H9 (cell line): ENCODE measurements at regions not wholly inside any gene's neighbourhood (a gene's known extent, or its start where the extent isn't known, plus 50 kb on each side); places are given as distances from the start of the nearest gene placed in this dataset.
A peak's percentile ranks its signal among the peaks of the same experiment; 100 is the strongest.

Experiments used
- DNase-seq: peaks from one replicate; pipeline ENCODE4 v3.0.0-alpha.2; 2017
- H2AFZ ChIP-seq: one replicate; pipeline ENCODE4 v1.6.1; 2013; ENCODE audit warnings: mild to moderate bottlenecking, low read length, control low read depth, moderate library complexity
- H2AK5ac ChIP-seq: 2 replicates; pipeline ENCODE4 v1.6.1; 2013; ENCODE audit warnings: low read length, control low read depth, mixed read lengths; ENCODE audit not compliant: insufficient read length
- H2BK120ac ChIP-seq: one replicate; pipeline ENCODE4 v1.6.1; 2013; ENCODE audit warnings: low read depth, mild to moderate bottlenecking, low read length, control low read depth, inconsistent platforms; ENCODE audit not compliant: poor library complexity, severe bottlenecking
- H2BK12ac ChIP-seq: 2 replicates; pipeline ENCODE4 v1.6.1; 2013; ENCODE audit warnings: low read length, control low read depth, mixed read lengths, low read depth; ENCODE audit not compliant: insufficient read length
- H2BK15ac ChIP-seq: 2 replicates; pipeline ENCODE4 v1.6.1; 2013; ENCODE audit warnings: low read depth, low read length, control low read depth
- H2BK20ac ChIP-seq: one replicate; pipeline ENCODE4 v1.6.1; 2013; ENCODE audit warnings: low read depth, mild to moderate bottlenecking, low read length, control low read depth, inconsistent platforms; ENCODE audit not compliant: poor library complexity, severe bottlenecking
- H2BK5ac ChIP-seq: 2 replicates; pipeline ENCODE4 v1.6.1; 2013; ENCODE audit warnings: low read length, control low read depth, mixed read lengths; ENCODE audit not compliant: insufficient read length
- H3K14ac ChIP-seq: 2 replicates; pipeline ENCODE4 v1.6.1; 2013; ENCODE audit warnings: low read length, control low read depth; ENCODE audit not compliant: insufficient read depth
- H3K18ac ChIP-seq: 2 replicates; pipeline ENCODE4 v1.6.1; 2013; ENCODE audit warnings: low read depth, mild to moderate bottlenecking, mixed read lengths, low read length, control low read depth; ENCODE audit not compliant: insufficient read length
- H3K23ac ChIP-seq: 2 replicates; pipeline ENCODE4 v1.6.1; 2013; ENCODE audit warnings: low read length, control low read depth, mixed read lengths, low read depth; ENCODE audit not compliant: insufficient read length
- H3K23me2 ChIP-seq: 2 replicates; pipeline ENCODE4 v1.6.1; 2013; ENCODE audit warnings: low read depth, mild to moderate bottlenecking, mixed read lengths, low read length, control low read depth; ENCODE audit not compliant: insufficient read length, poor library complexity, severe bottlenecking
- H3K27ac ChIP-seq: 2 replicates; pipeline ENCODE4 v1.5.1; 2013; ENCODE audit warnings: low read length, control low read depth, mixed read lengths, low read depth; ENCODE audit not compliant: insufficient read length
- H3K27me3 ChIP-seq: 2 replicates; pipeline ENCODE4 v1.6.1; 2013; ENCODE audit warnings: low read length, control low read depth, inconsistent platforms; ENCODE audit not compliant: insufficient read depth
- H3K4ac ChIP-seq: 2 replicates; pipeline ENCODE4 v1.6.1; 2013; ENCODE audit warnings: low read depth, mild to moderate bottlenecking, control low read depth, inconsistent platforms, low read length, moderate library complexity
- H3K4me1 ChIP-seq: 2 replicates; pipeline ENCODE4 v1.6.1; 2013; ENCODE audit warnings: low read length, control low read depth, inconsistent platforms; ENCODE audit not compliant: insufficient read depth
- H3K4me2 ChIP-seq: 2 replicates; pipeline ENCODE4 v1.6.1; 2013; ENCODE audit warnings: low read length, control low read depth, mixed read lengths; ENCODE audit not compliant: insufficient read length, insufficient read depth
- H3K56ac ChIP-seq: 2 replicates; pipeline ENCODE4 v1.6.1; 2013; ENCODE audit warnings: low read depth, mild to moderate bottlenecking, mixed read lengths, low read length, control low read depth; ENCODE audit not compliant: insufficient read length
- H3K79me1 ChIP-seq: 2 replicates; pipeline ENCODE4 v1.6.1; 2013; ENCODE audit warnings: low read depth, mild to moderate bottlenecking, moderate library complexity, low read length, control low read depth, inconsistent platforms; ENCODE audit not compliant: insufficient read depth, poor library complexity, severe bottlenecking
- H3K79me2 ChIP-seq: 2 replicates; pipeline ENCODE4 v1.6.1; 2013; ENCODE audit warnings: low read length, control low read depth, inconsistent platforms; ENCODE audit not compliant: insufficient read depth
- H3K9ac ChIP-seq: 2 replicates; pipeline ENCODE4 v1.6.1; 2013; ENCODE audit warnings: low read length, control low read depth, mixed read lengths; ENCODE audit not compliant: insufficient read length; ENCODE audit errors: extremely low read depth
- H3K9me3 ChIP-seq: one replicate; pipeline ENCODE4 v1.6.1; 2013; ENCODE audit warnings: low read depth, low read length, inconsistent platforms; ENCODE audit not compliant: control insufficient read depth
- H3T11ph ChIP-seq: one replicate; pipeline ENCODE4 v1.6.1; 2013; ENCODE audit warnings: mild to moderate bottlenecking, low read length, control low read depth, inconsistent platforms
- H4K20me1 ChIP-seq: one replicate; pipeline ENCODE4 v1.6.1; 2013; ENCODE audit not compliant: control insufficient read depth, insufficient read length, insufficient read depth
- H4K5ac ChIP-seq: 2 replicates; pipeline ENCODE4 v1.6.1; 2013; ENCODE audit warnings: low read depth, mild to moderate bottlenecking, mixed read lengths, low read length, control low read depth; ENCODE audit not compliant: insufficient read length
- H4K8ac ChIP-seq: replicated peaks from 2 replicates; pipeline ENCODE4 v1.6.1; 2013; ENCODE audit warnings: low read length, control low read depth, mixed read lengths, low read depth; ENCODE audit not compliant: insufficient read length
- H4K91ac ChIP-seq: 2 replicates; pipeline ENCODE4 v1.6.1; 2013; ENCODE audit warnings: low read depth, mild to moderate bottlenecking, moderate library complexity, mixed read lengths, low read length, control low read depth; ENCODE audit not compliant: insufficient read length
- H3K27ac Mint-ChIP-seq, 3 experiments: 2 replicates in 2 of 3; 3 replicates in 1 of 3; pipeline ENCODE4 v1.8.0; 2020 to 2021; ENCODE audit warnings: mixed read lengths in 3 of 3, mild to moderate bottlenecking in 1 of 3, moderate library complexity in 1 of 3
- H3K27me3 Mint-ChIP-seq: 2 replicates; pipeline ENCODE4 v1.8.0; 2021; ENCODE audit warnings: low read depth, mild to moderate bottlenecking, moderate library complexity, mixed read lengths
- H3K36me3 Mint-ChIP-seq, 3 experiments: 2 replicates in 2 of 3; 3 replicates in 1 of 3; pipeline ENCODE4 v1.8.0; 2020 to 2021; ENCODE audit warnings: low read depth in 3 of 3, mixed read lengths in 3 of 3; ENCODE audit not compliant: insufficient read depth in 1 of 3
- H3K4me1 Mint-ChIP-seq, 2 experiments: 2 replicates each; pipeline ENCODE4 v1.8.0; 2020; ENCODE audit warnings: mixed read lengths in 2 of 2
- H3K4me3 Mint-ChIP-seq, 2 experiments: 2 replicates in 1 of 2; 3 replicates in 1 of 2; pipeline ENCODE4 v1.8.0; 2020 to 2021; ENCODE audit warnings: mild to moderate bottlenecking in 2 of 2, mixed read lengths in 2 of 2, moderate library complexity in 1 of 2
- H3K9me3 Mint-ChIP-seq, 2 experiments: 2 replicates in 1 of 2; 3 replicates in 1 of 2; pipeline ENCODE4 v1.8.0; 2020; ENCODE audit warnings: mild to moderate bottlenecking in 2 of 2, mixed read lengths in 2 of 2, moderate library complexity in 1 of 2
- WGBS: extraction: QIAGEN DNeasy Blood & Tissue Kit; methylation state at CpG from one replicate; pipeline ENCODE4 v1.1.7; 2013; ENCODE audit warnings: missing lambda C conversion rate, low lambda C conversion rate, mixed read lengths; ENCODE audit not compliant: insufficient read length; ENCODE audit errors: extremely low coverage; 5-methylcytosine and 5-hydroxymethylcytosine counted together
- TF ChIP-seq, protein P1 (sequence below): fragments of 200-600 bp; sonication (generic); conservative IDR thresholded peaks from 3 replicates; pipeline ENCODE4 v1.8.0; 2021; ENCODE audit warnings: antibody characterized with exemption, mild to moderate bottlenecking

DNA sequence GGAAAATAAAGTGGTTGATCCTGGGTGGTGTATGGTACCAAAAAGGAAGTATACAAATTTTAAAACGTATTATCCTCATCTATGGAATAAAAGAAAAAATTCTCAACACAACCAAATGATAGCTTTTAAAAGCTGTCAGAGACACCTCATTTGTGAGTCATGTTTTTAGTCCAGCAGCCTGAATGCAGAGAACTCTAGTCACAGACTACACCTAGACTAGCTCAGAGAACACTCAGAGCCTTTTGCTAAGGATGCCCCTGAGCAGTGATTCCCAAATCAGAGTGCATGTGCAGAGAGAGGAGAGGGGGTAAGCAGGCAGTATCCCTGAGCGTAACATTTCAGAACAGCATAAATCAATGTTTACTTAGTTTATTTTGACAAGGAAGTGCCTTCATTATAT is 809.3 kb downstream of the HACE1 start:
- no peak overlapping the region for H3K27ac ChIP-seq

More for the DNA sequence above, 809.3 kb downstream of the HACE1 start:
- Histone ChIP-seq H2AFZ (no peak overlapping the region), H4K91ac (no peak overlapping the region), H2AK5ac (no peak overlapping the region), H4K5ac (no peak overlapping the region), H4K20me1 (no peaks in the 10 kb centered on the region), H2BK15ac (no peak overlapping the region), H3K18ac (no peak overlapping the region), H3K56ac (no peak overlapping the region), H4K8ac (no peak overlapping the region), H3K9me3 (no peaks in the 10 kb centered on the region), H3K4ac (no peak overlapping the region), H3T11ph (no peak overlapping the region), H2BK12ac (no peak overlapping the region), H3K27me3 (no peaks in the 10 kb centered on the region), H3K23ac (no peak overlapping the region), H3K4me2 (no peak overlapping the region), H3K14ac (no peak overlapping the region), H3K79me2 (no peaks in the 10 kb centered on the region), H3K9ac (no peak overlapping the region), H2BK5ac (no peak overlapping the region), H3K79me1 (no peaks in the 10 kb centered on the region), H3K23me2 (no peaks in the 10 kb centered on the region), H2BK120ac (no peak overlapping the region), H2BK20ac (no peak overlapping the region), H3K4me1 (no peaks in the 10 kb centered on the region)
- DNase-seq: no peak
- H3K27me3 Mint-ChIP-seq: no peaks in the 10 kb centered on the region; the same call in 1 of the 2 replicates
- H3K9me3 Mint-ChIP-seq: 0 out of 5 replicates have a peak, but pooled peaks cover 0 to 2% of the 10 kb centered on the region in 2 experiments
- no peaks in the 10 kb centered on the region for H3K36me3 Mint-ChIP-seq
- no peak overlapping the region for H3K4me3 Mint-ChIP-seq
- peak overlapping the region in 1 of 3 experiments; percentile 16; a peak in 1 of 7 replicates for H3K27ac Mint-ChIP-seq
- TF ChIP-seq, protein P1, sequence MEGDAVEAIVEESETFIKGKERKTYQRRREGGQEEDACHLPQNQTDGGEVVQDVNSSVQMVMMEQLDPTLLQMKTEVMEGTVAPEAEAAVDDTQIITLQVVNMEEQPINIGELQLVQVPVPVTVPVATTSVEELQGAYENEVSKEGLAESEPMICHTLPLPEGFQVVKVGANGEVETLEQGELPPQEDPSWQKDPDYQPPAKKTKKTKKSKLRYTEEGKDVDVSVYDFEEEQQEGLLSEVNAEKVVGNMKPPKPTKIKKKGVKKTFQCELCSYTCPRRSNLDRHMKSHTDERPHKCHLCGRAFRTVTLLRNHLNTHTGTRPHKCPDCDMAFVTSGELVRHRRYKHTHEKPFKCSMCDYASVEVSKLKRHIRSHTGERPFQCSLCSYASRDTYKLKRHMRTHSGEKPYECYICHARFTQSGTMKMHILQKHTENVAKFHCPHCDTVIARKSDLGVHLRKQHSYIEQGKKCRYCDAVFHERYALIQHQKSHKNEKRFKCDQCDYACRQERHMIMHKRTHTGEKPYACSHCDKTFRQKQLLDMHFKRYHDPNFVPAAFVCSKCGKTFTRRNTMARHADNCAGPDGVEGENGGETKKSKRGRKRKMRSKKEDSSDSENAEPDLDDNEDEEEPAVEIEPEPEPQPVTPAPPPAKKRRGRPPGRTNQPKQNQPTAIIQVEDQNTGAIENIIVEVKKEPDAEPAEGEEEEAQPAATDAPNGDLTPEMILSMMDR: no peak
- no peaks in the 10 kb centered on the region for H3K4me1 Mint-ChIP-seq
- WGBS: no CpG with 5 or more reads among the region's 2 CpGs
